Upper lobe of left lung (tissue), 4 donors: ENCODE measurements at regions not wholly inside any gene's neighbourhood (a gene's known extent, or its start where the extent isn't known, plus 50 kb on each side); places are given as distances from the start of the nearest gene placed in this dataset.

Source experiments
- CTCF ChIP-seq, 6 experiments: fragments of 450-650 bp in 4 of 6; fragments of 200-600 bp in 2 of 6; sonication (generic) in 2 of 6; IDR thresholded peaks; one replicate each; pipeline ENCODE4 v1.5.1; 2016 to 2019; ENCODE audit warnings: antibody characterized with exemption in 6 of 6
- EP300 ChIP-seq, 4 donors: sonication (generic); formaldehyde crosslinking; IDR thresholded peaks; one replicate each; pipeline ENCODE4 v1.5.1; 2017; ENCODE audit warnings: antibody characterized with exemption in 4 of 4, control low read depth in 2 of 4
- POLR2A ChIP-seq, 4 donors: fragments of 450-650 bp; IDR thresholded peaks; one replicate each; pipeline ENCODE4 v1.5.1; 2016 to 2017; ENCODE audit warnings: antibody characterized with exemption in 4 of 4, mild to moderate bottlenecking in 2 of 4
- POLR2AphosphoS5 ChIP-seq, 2 donors: sonication (generic); formaldehyde crosslinking; IDR thresholded peaks; one replicate each; pipeline ENCODE4 v1.5.1; 2017; ENCODE audit warnings: antibody characterized with exemption in 2 of 2

GRCh38 chr11:87903345-87903744 lies 271.9 kb downstream of the RAB38 start:
- no peak for TF ChIP-seq CTCF (IDR thresholded peaks at IDR 0.05)
- TF ChIP-seq POLR2A (IDR thresholded peaks at IDR 0.05): no peak
- no peak for TF ChIP-seq EP300 (IDR thresholded peaks at IDR 0.05)
- no peak for TF ChIP-seq POLR2AphosphoS5 (IDR thresholded peaks at IDR 0.05)
